HEK293 (cell line): ENCODE measurements at regions not wholly inside any gene's neighbourhood (a gene's known extent, or its start where the extent isn't known, plus 50 kb on each side); places are given as distances from the start of the nearest gene placed in this dataset.

Experiments
- MEIS1 ChIP-seq: sonication (generic); formaldehyde crosslinking; IDR thresholded peaks from 2 replicates; pipeline ENCODE4 v1.8.1; 2022; ENCODE audit warnings: missing genetic modification reagents, mild to moderate bottlenecking, borderline replicate concordance
- TCF7L2 ChIP-seq: IDR thresholded peaks from 2 replicates; pipeline ENCODE4 v1.6.1; 2011; ENCODE audit warnings: low read depth, mild to moderate bottlenecking, inconsistent platforms, low read length, moderate library complexity, borderline replicate concordance
- ZFP37 ChIP-seq: fragments of 450-650 bp; formaldehyde crosslinking; IDR thresholded peaks from 2 replicates; pipeline ENCODE4 v1.5.1; 2016; ENCODE audit warnings: missing biosample characterization, missing genetic modification characterization
- ZNF138 ChIP-seq: fragments of 450-650 bp; formaldehyde crosslinking; IDR thresholded peaks from 2 replicates; pipeline ENCODE4 v1.5.1; 2016; ENCODE audit warnings: missing biosample characterization, missing genetic modification characterization, borderline replicate concordance
- ZNF626 ChIP-seq: fragments of 450-650 bp; sonication (Bioruptor Pico); formaldehyde crosslinking; IDR thresholded peaks from 2 replicates; pipeline ENCODE4 v1.5.1; 2018; ENCODE audit warnings: missing biosample characterization, missing genetic modification characterization, inconsistent platforms

- no peak for TF ChIP-seq ZNF138 (tag by site-specific recombination)
- TF ChIP-seq TCF7L2, result no peak
- TF ChIP-seq MEIS1, result no peak
- no peak for TF ChIP-seq ZFP37 (tag by site-specific recombination)
- TF ChIP-seq ZNF626 (tag by site-specific recombination), result no peak
Observed at GRCh38 chr1:103469801-103470200, 55.7 kb upstream of the RNPC3 start.
